ENCODE measurements at regions not wholly inside any gene's neighbourhood (a gene's known extent, or its start where the extent isn't known, plus 50 kb on each side); places are given as distances from the start of the nearest gene placed in this dataset.

DNA sequence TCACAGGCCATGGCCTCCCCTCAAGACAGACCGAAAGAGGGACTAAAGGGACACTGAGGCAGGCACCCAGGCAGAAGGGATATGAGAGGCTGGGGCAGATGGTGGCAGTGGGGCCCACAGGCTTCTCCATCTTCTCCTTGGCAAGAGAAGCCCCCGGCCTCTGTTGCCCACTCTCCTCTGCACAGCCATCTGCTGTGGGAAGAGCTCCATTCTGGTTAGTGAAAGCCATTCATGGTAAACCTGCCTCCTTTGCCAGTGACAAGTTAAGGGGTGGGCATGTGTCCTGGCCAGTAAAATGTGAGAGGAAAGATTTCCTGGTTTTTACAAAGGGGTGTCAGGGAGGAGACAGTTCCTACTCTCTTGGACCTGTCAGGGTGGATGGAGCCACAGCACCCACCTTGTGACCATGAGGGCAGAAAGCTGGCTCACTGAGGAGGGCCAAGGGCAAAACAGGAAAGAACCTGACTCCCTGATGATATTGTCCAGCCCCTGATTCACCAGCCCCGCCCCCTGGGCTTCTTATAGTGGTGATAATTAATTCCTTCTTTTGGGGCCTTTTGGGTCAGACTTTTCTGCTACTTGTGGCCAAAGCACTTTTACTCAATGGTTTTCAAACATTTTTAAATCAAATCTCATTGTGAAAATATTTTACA lies 130.4 kb upstream of the SMAD3 start:
- Histone ChIP-seq H3K27me3 (no peaks in the 10 kb centered on the region), H3K36me3 (no peaks in the 10 kb centered on the region), H3K9me3 (peaks cover 0 to 9% of the 10 kb centered on the region in 2 donors), H3K27ac (no peak overlapping the region), H3K4me1 (peaks cover 7 to 10% of the 10 kb centered on the region in 2 donors), H3K4me3 (no peak overlapping the region)
- no peak for ATAC-seq
- DNase-seq: no peak
- TF ChIP-seq, protein P1, sequence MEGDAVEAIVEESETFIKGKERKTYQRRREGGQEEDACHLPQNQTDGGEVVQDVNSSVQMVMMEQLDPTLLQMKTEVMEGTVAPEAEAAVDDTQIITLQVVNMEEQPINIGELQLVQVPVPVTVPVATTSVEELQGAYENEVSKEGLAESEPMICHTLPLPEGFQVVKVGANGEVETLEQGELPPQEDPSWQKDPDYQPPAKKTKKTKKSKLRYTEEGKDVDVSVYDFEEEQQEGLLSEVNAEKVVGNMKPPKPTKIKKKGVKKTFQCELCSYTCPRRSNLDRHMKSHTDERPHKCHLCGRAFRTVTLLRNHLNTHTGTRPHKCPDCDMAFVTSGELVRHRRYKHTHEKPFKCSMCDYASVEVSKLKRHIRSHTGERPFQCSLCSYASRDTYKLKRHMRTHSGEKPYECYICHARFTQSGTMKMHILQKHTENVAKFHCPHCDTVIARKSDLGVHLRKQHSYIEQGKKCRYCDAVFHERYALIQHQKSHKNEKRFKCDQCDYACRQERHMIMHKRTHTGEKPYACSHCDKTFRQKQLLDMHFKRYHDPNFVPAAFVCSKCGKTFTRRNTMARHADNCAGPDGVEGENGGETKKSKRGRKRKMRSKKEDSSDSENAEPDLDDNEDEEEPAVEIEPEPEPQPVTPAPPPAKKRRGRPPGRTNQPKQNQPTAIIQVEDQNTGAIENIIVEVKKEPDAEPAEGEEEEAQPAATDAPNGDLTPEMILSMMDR (IDR thresholded peaks at IDR 0.05): no peak
- intact Hi-C loops (cut with DNase I): no loop called here

DNA sequence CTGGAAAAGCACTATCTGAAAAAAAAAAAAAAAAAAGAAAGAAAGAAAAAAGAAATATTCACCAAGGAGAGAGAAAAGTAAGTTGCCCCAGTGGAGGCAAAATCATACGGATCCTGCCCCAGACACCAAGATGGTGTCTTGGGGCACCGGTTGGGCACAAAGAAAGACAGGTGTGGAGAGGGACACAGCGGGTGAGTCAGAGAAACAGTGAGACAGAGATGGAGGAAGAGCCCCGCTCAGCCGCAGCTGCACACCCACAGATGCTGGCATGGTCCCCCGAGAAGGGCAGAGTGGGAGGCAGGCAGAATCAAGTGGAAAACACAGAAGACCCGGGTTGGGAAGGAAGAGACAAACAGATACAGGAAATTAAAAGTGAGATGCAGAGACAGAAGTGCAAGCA lies 129.7 kb upstream of the SMAD3 start:
- TF ChIP-seq, protein P1 (IDR thresholded peaks at IDR 0.05): no peak
- intact Hi-C loops (cut with DNase I): no loop called here
- Histone ChIP-seq H3K27ac (no peak overlapping the region), H3K36me3 (no peaks in the 10 kb centered on the region), H3K4me3 (no peak overlapping the region), H3K4me1 (peaks cover 7 to 10% of the 10 kb centered on the region in 2 donors), H3K27me3 (no peaks in the 10 kb centered on the region), H3K9me3 (peaks cover 0 to 9% of the 10 kb centered on the region in 2 donors)
- DNase-seq (no peak), ATAC-seq (no peak)

DNA sequence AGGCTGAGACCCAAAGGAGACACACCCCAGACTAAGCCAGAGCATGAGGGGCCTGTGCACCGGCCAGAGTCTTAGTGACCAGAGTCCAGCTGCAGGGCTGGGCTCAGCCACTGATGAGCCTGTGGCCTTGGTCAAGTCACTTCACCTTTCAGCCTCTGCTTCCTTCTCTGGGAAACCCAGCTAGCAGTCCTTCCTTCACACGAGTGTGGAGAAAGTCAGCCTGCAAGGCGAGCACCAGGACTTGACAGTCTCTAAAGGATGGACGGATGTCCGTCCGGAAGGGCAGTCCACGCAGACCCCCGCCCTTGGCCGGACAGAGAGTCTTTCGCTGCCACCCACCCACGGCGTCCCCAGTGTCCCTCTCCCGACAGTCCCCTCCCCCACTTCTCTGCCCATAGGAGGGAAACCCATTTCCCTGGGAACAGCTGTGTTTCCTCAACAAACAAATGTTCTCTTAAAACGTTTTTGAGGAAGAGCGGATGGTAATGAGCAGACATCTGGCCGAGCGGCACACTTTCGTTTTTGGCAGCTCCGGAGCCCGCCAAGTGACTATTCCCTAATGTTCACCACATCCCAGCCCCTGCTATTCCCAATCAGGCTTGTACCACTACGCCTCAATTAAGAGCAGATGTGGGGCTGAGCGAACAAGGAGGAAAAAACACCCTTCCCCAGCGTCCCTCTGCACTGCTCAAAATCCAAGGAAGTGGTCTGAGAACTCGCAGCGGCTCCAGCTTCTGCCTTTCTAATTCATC lies 129.1 kb upstream of the SMAD3 start:
- DNase-seq: peak in 2 of 4 donors; percentile 87 to 91
- no peaks in the 10 kb centered on the region for H3K36me3 ChIP-seq
- ATAC-seq: no peak
- TF ChIP-seq, protein P1 (IDR thresholded peaks at IDR 0.05): no peak
- H3K4me1 ChIP-seq: peaks cover 7 to 10% of the 10 kb centered on the region in 2 donors
- peak overlapping the region in 1 of 2 donors; percentile 41 for H3K27ac ChIP-seq
- H3K27me3 ChIP-seq: no peaks in the 10 kb centered on the region
- intact Hi-C loops (cut with DNase I): no loop called here
- H3K9me3 ChIP-seq: peaks cover 0 to 9% of the 10 kb centered on the region in 2 donors
- peak overlapping the region; percentile 7 to 21 for H3K4me3 ChIP-seq

DNA sequence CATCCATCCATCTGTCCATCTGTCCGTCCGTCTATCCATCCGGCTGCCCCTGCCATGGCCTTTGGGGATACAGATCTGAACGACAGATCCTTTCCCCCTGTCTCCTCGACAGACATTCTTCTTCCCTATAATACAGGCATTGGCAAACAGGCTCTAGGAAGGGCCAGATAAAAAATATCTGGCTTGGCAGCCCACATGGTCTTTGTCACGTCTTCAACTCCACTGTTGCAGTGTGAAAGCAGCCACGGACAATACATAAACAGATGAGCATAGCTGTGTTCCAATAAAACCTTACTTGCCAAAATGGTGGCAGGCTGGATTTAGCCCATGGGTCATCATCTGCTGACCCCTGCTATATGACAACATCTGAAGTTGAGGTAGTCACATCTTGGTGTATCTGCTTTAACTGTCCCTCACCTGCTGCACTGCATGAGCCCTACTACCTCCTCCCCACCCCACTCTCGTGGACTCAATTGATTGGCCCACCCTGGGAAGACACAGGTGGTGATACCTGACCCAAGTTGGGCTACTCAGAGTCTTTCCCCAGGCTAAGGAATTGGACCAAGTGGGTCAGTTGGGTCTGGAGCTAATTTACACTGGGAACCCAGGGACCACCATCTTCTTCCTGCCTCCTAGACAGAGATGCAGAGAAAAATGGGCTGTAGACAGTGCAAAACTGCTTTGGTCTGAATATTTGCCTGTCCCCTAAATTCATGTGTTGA lies 128.4 kb upstream of the SMAD3 start:
- intact Hi-C loops (cut with DNase I): no loop called here
- H3K9me3 ChIP-seq: peaks cover 0 to 9% of the 10 kb centered on the region in 2 donors
- peak overlapping the region in 1 of 2 donors; percentile 41 for H3K27ac ChIP-seq
- H3K27me3 ChIP-seq: no peaks in the 10 kb centered on the region
- ATAC-seq (no peak), DNase-seq (peak in 1 of 4 donors; percentile 49)
- H3K36me3 ChIP-seq: no peaks in the 10 kb centered on the region
- H3K4me1 ChIP-seq: peaks cover 5% of the 10 kb centered on the region in 2 donors
- peak overlapping the region; percentile 7 to 21 for H3K4me3 ChIP-seq
- TF ChIP-seq, protein P1 (IDR thresholded peaks at IDR 0.05): no peak

DNA sequence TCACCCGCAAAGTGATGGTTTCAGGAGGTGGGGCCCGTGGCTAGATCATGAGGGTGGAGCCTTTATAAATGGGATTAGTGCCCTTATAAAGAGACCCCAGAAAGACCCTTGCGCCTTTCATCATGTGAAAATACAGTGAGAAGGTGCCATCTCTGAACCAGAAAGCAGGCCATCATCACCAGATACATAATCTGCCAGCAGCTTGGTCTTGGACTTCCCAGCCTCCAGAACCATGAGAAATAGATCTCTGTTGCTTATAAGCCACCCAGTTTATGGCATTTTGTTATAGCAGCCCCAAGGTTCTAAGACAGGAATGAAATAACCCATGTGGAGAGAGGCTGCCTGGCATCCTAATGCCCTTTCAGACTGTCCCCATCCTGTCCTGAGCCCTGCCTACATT lies 127.8 kb upstream of the SMAD3 start:
- TF ChIP-seq, protein P1 (IDR thresholded peaks at IDR 0.05): no peak
- Histone ChIP-seq H3K27ac (no peak overlapping the region), H3K4me1 (peaks cover 0 to 3% of the 10 kb centered on the region in 2 donors), H3K27me3 (no peaks in the 10 kb centered on the region), H3K9me3 (peaks cover 0 to 9% of the 10 kb centered on the region in 2 donors), H3K4me3 (no peak overlapping the region), H3K36me3 (no peaks in the 10 kb centered on the region)
- ATAC-seq (no peak), DNase-seq (no peak)
- intact Hi-C loops (cut with DNase I): no loop called here
